ENCODE measurements at regions not wholly inside any gene's neighbourhood (a gene's known extent, or its start where the extent isn't known, plus 50 kb on each side); places are given as distances from the start of the nearest gene placed in this dataset.

DNA sequence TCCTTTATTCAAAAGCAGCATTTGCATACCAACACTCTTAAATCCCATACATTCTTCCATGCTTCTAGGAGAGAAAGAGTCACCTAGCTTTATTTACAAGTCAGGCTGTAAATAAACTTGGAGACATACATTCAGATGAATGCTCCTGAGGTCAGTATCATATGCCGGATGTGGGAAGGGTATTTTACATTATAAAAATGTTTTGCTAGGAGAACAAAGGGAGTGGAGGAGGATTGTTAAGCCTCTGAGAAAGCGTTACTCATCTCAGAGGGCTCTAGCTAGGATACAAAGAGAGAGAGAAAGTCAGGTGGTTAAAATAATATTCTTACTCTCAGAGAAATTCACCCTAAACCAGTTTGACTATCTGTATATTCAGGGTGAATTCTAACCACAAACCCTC is 300.9 kb upstream of the NPSR1 start:
- no peaks in the 10 kb centered on the region for H3K9me1 ChIP-seq (ENCODE audit: control insufficient read depth, insufficient read depth, low read length)
- no peak overlapping the region for H3K27ac ChIP-seq (ENCODE audit: extremely low read depth, low read depth, low read length)
- H3K9ac ChIP-seq (ENCODE audit: insufficient read depth in 1 of 2, low read depth in 2 of 2, low read length in 2 of 2), result no peak overlapping the region
- FAIRE-seq (no peak), ATAC-seq (no peak), DNase-seq (ENCODE audit: extremely low read depth in 1 of 4, low spot score in 3 of 4) (no peak)
- intact Hi-C loops (cut with micrococcal nuclease) (no loop called here), in situ Hi-C loops (cut with MboI) (no loop called here)
- no peak for TF ChIP-seq MCM2 (IDR thresholded peaks at IDR 0.05; ENCODE audit: low read depth)
- TF ChIP-seq, protein P1, sequence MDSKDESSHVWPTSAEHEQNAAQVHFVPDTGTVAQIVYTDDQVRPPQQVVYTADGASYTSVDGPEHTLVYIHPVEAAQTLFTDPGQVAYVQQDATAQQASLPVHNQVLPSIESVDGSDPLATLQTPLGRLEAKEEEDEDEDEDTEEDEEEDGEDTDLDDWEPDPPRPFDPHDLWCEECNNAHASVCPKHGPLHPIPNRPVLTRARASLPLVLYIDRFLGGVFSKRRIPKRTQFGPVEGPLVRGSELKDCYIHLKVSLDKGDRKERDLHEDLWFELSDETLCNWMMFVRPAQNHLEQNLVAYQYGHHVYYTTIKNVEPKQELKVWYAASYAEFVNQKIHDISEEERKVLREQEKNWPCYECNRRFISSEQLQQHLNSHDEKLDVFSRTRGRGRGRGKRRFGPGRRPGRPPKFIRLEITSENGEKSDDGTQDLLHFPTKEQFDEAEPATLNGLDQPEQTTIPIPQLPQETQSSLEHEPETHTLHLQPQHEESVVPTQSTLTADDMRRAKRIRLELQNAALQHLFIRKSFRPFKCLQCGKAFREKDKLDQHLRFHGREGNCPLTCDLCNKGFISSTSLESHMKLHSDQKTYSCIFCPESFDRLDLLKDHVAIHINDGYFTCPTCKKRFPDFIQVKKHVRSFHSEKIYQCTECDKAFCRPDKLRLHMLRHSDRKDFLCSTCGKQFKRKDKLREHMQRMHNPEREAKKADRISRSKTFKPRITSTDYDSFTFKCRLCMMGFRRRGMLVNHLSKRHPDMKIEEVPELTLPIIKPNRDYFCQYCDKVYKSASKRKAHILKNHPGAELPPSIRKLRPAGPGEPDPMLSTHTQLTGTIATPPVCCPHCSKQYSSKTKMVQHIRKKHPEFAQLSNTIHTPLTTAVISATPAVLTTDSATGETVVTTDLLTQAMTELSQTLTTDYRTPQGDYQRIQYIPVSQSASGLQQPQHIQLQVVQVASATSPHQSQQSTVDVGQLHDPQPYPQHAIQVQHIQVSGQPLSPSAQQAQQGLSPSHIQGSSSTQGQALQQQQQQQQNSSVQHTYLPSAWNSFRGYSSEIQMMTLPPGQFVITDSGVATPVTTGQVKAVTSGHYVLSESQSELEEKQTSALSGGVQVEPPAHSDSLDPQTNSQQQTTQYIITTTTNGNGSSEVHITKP (IDR thresholded peaks at IDR 0.05; ENCODE audit: partially characterized antibody), result no peak
- no peak for TF ChIP-seq CEBPB (tag; IDR thresholded peaks at IDR 0.05)
- TF ChIP-seq MBD2 (IDR thresholded peaks at IDR 0.05; ENCODE audit: borderline replicate concordance, low read depth), result no peak
- TF ChIP-seq NR2C1 (IDR thresholded peaks at IDR 0.05), result no peak
- no peak for TF ChIP-seq NR2C1 (tag; IDR thresholded peaks at IDR 0.05)
- TF ChIP-seq MAFG (tag; conservative IDR thresholded peaks at IDR 0.05), result no peak
- no peak for TF ChIP-seq GABPA (tag; conservative IDR thresholded peaks at IDR 0.05; ENCODE audit: low read depth)
- H3K4me3 ChIP-seq, result no peak overlapping the region
- H3K4me1 ChIP-seq (replicated peaks in 1 of 2; ENCODE audit: control insufficient read depth in 2 of 2, insufficient read depth in 2 of 2, low read length in 2 of 2), result no peaks in the 10 kb centered on the region
- no peaks in the 10 kb centered on the region for H3K36me3 ChIP-seq (ENCODE audit: control insufficient read depth, insufficient read depth, low read length)
- H4K20me1 ChIP-seq (replicated peaks; ENCODE audit: control insufficient read depth, insufficient read depth, low read length), result no peaks in the 10 kb centered on the region
- H2AFZ ChIP-seq (ENCODE audit: low read depth, low read length), result no peak overlapping the region
- no TSS peak for BruUV-seq (replicated peaks)
- ChIA-PET POLR2A (no interaction called here), CTCF (ENCODE audit: low intra/inter-chr PET ratio) (no interaction called here)
- H3K27me3 ChIP-seq (ENCODE audit: control insufficient read depth in 2 of 2, insufficient read depth in 2 of 2, low read length in 2 of 2), result no peaks in the 10 kb centered on the region
- no peak overlapping the region for H3K4me2 ChIP-seq (ENCODE audit: insufficient read depth, low read length)
- H3K9me3 ChIP-seq (replicated peaks; ENCODE audit: control insufficient read depth, insufficient read depth, low read depth, low read length), result no peaks in the 10 kb centered on the region
- 0% methylated on average over 1 of the region's 2 CpGs for WGBS (ENCODE audit: insufficient coverage, low coverage, missing lambda C conversion rate)
- H3K79me2 ChIP-seq (ENCODE audit: control insufficient read depth, insufficient read depth, low read length), result no peaks in the 10 kb centered on the region
